ENCODE measurements at regions not wholly inside any gene's neighbourhood (a gene's known extent, or its start where the extent isn't known, plus 50 kb on each side); places are given as distances from the start of the nearest gene placed in this dataset. TPM values are rescaled to one million over a fixed set of nuclear protein-coding genes. Genes with fewer than 3 reads are reported as not detected.

Small RNA genes lying in the stretch of these regions (small RNA-seq; reads per million reads assigned to genes)
- not detected for gene AC116562.3

Measured in Karpas-422 (cell line).